NCI-H2107 treated with DMSO at 0.1 percent for 48 hours (cell line): ENCODE measurements at regions not wholly inside any gene's neighbourhood (a gene's known extent, or its start where the extent isn't known, plus 50 kb on each side); places are given as distances from the start of the nearest gene placed in this dataset.

ENCODE experiments used
- DNase-seq: peaks from one replicate; lab custom pipeline; 2025; ENCODE audit not compliant: unreplicated experiment; lab: John Stamatoyannopoulos, UW

DNA sequence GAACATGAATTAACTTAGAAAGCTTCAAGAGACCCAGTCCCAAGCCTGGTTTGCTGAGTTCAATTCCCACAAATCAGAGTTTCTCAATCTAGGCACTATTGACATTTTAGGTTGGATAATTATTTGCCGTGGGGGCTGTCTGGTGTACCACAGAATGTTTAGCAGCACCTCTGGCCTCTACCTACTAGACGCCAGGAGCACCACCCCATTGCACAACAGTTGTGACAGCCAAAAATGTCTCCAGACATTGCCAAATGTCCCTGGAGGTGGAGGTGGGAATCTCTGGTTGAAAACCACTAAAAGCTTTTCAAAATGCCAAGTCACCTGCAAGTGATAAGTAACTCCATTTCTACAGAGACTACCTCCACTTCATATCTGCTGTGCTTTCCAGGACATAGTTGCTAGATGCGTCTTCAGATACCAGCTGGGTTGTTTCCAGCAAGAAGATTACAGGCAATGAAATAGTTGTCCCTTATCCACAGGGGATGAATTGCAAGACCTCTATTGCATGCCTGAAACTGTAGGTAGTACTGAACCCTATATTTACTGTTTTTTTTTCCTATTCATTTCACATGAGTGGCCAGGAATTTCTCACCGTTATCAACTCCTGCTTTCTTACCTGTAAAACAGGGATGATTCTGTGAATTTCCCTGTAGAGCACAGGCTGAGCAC lies 554.3 kb downstream of the ZEB2 start:
- DNase-seq: no peak

GRCh38 chr2:143964891-143965290 lies 555.0 kb downstream of the ZEB2 start:
- no peak for DNase-seq

DNA sequence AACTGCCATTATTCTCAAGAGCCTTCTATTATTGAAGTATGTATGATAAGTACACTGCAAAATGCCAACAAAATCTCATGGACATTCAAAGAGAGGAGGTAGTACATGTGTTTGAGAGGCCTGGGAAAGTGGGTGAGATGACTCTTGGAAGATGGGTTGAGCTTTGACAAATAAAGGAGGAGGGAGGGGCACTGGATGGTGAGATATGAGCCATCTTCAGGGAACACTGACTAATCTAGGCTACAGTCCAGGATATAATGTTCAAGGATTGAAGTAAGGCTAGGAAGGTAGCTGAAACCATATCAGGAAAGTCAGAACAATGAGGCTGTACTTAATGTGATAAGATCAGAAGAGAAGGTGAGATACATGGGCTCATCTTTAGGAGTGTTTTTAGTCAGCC lies 559.7 kb downstream of the ZEB2 start:
- DNase-seq: no peak

DNA sequence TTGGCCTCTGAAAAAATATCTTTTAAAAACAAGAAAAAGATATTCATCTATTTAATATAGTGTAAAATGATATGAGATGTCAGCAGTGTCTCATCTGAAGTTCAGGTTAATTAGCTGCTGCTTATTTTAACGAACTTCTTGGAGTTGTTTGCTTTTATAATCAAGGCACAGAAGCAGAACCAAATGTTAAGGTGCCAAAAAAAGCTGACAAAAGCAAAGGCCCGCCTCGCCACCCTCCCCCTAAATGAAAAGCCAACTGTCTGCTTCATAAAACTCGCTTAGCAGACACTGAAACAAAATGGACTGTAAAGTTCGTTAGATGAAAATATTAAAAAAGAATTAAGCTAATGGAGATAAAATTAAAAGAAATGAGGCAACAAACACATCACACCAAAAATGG lies 562.6 kb downstream of the ZEB2 start:
- DNase-seq: no peak

- no peak for DNase-seq
Observed at GRCh38 chr2:143955401-143956065, 564.4 kb downstream of the ZEB2 start.

DNA sequence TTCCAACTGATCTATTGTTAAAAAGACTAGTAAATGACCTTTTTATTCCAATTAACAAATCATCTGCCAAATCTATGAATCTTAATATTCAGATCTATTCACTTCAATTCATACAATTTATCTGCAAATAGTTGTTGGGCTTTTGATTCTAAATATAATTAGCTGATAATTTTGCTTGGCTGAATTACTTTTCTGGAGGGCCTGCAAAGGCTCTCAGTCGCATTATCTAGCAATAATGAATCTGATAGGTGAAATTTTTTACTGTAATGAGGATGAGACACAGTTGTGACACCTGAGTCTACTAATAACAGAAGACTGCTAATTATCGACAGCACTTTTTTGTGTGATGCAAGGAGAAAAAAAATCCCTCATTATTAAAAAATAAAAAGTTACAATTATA lies 565.1 kb downstream of the ZEB2 start:
- no peak for DNase-seq

GRCh38 chr2:143954186-143954585 lies 565.7 kb downstream of the ZEB2 start:
- DNase-seq: no peak

DNA sequence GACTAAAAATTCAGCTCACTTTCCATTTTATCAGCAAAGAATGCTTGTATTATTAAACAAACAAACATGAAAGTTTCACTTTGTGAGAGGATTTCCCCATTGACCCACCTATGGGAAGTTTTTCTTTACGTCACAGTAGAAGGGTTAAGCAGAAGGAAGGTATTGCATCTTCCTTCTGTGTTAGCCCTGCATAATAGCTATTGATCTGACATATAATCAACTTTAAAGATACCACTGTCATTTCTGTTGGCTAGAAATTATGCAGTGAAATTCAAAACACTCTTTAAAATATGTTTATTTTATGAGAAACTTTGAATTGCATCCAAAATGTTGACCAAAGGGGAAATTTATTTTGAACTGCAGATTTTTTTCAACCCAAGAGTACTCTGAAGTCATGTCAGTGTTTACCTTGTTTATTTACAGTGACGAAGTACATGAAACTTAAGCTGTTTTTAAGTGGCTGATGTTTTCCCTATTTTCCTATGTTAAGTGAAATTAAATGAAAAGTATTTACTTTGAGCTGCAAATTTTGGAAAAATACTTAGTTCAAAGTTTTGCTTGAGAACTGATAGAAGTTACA lies 566.4 kb downstream of the ZEB2 start:
- DNase-seq: no peak

- no peak for DNase-seq
Observed at GRCh38 chr2:143952536-143952935, 567.4 kb downstream of the ZEB2 start.

DNA sequence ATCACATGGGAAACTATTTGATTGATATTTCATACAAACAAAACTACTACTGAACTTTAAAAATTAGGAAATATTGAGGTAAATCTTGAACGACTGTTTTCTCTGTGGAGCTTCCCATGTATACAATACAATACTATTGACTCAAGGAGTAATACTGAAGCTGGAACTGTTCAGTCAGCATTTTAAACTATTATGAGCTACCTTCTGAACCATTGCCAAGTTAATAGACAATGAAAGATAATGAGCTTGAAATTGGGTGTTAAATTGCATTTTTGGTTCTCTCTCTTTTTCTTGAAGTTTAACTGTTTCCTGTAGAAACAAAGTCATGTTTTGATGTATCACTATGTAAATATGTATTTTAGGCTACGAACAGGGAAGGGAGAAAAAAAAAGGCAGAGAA lies 569.2 kb downstream of the ZEB2 start:
- DNase-seq: no peak

DNA sequence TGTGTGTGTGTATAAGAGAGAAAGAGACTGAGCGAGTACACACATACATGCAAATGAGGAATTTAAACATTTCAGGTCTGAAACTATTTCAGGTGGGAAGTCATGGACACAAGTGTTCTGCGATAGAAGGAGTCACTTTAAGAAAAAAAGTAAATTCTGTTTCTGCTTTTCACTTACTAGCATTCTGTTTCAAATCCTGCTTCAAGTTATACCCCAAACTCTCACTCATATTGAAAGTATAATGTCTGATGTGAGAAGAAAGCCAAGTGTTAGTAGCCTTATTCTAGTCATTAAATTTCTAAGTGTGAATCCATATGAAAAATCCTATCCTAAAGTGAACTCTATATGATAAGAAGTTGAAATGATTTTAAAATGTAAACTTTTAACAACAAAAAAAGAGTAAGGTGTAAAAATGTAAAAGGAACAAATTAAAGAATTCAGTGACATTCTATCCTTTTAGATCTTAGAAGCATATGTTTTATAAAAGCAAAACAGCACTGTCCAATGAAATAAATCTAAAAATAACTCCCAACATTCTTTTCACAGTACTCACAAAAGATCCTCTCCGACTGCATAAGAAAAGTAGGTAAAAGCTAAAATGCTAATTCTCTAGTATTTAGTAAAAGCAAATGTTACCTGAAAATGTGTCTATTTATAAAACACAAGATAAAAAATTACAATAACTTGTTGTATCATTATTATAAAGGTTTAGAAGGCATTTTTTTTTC lies 570.6 kb downstream of the ZEB2 start:
- no peak for DNase-seq

DNA sequence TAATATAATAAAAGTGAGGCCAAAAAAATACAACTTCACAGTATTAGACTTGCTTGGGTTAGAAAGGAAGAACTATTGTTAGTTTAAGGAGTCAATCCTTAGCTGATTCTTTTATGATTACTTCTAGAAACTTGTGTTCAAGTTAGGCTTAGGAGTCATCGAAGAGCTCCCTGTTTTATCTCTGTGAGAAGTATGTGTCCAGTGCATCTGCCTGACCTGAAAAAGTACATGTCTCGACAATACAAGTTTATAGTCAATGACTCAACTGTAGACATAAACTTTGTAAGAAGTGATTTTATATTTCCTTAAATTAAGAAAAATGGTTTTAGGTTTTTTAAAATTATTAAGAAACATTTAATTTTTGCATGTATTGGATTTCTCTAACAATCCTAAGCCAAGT lies 571.2 kb downstream of the ZEB2 start:
- no peak for DNase-seq

- DNase-seq: peak; percentile 93
Observed at GRCh38 chr2:143946436-143947391, 573.2 kb downstream of the ZEB2 start.

- no peak for DNase-seq
Observed at GRCh38 chr2:143942486-143942885, 577.4 kb downstream of the ZEB2 start.

DNA sequence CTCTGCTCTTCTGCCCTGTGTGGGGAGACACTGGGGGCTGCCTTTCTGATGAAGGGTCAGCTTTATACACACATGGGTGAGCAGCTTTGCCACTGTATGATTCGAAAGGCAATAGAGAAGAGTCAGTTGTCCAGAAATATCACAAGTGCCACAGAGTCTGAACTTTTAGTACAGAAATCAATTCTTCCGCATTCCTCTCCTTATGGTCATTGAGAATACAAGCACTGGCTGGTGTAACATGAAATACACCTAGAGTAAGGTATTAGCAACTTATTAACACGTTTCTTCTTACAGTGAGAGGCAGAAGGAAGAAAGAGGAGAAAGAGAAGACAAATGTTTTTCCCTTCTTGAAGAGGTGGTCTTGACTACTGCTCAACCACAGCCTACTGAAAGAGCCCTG lies 579.2 kb downstream of the ZEB2 start:
- DNase-seq: no peak

- no peak for DNase-seq
Observed at GRCh38 chr2:143939626-143940330, 580.1 kb downstream of the ZEB2 start.

DNA sequence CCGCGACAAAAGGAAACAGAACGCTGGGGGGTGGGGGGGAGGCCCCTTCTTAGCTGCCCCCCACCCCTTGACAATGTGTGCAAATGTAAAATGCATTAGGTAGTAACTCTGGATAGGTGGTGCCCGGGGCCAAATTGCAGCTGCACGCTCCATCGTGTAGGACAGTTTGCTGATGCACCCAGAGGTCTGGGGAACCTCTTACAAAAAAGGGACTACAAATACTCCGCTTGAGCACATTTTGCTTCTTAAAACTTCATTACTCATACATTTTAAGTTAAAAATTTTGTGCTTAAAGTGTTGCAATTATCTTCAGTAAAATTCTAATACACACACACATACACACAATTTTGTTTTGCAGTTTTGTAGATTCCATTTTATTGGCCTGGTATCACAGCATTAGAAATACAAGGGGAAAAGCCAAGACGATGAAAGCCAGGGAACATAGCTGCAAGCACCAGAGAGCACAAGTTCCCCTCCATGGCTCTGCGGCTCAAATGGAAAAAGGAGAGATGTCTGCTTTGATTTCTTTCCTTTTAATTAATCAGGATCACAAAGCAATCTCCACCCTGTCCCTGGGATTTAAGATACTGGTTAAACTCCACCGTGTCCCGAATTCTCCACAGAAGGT lies 582.1 kb downstream of the ZEB2 start:
- peak; percentile 51 for DNase-seq

DNA sequence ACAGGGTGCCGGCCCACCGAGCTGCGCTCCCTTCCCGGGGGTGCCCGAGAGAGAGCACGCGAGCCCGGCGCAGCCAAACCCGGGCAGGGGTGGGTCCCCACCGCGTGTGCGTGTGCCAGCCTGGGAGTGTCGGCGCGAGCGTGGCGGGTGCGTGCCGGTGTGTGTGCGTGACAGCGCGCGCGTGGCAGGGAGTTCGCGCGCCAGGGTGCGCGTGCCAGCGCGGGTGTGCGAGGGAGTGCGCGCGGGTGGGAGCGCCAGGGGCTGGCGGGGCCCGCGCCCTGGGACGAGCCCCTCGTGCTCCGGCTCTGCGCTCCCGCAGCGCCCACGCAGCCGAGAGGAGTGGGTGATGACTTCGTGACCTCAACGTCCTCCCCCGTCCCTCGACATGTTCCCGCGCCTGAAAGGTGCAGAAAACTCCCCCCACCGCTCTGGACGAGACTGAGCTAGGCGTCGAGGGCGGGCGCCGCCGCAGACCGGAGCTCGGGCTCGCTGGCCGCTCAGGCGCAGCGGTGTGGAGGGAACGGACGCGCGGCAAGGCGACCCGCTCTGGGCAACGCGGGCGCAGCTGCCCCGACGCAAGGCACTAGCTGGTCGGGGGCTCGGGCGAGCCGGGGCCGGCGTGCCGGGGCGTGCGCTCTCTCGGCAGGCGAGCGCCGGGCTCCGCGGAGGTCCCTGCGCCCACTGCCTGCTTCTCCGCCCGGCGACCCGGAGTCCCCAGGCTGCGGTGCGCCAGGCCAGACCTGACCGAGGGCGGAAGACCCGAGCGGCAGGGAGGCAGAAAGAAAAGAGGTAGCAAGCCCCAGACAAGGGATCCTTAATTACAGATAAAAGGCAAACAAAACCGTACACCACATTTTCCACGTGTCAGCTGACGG lies 582.8 kb downstream of the ZEB2 start:
- DNase-seq: peak; percentile 51

DNA sequence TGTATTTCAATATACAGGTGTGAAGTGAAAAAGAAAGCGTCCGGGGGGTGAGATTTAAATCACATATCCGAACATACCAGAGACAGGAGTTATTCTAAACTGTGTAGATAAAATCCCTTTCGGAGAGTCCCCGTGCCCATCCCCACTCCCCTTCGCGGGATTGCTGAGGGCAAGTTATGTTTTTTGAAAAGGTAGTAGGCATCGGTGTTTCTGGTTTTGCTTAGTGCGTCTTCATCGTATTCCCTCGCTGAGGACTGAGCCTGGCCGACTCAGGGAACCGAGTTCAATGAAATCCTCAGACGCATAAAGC lies 583.4 kb downstream of the ZEB2 start:
- no peak for DNase-seq
